Hematopoietic multipotent progenitor cell (in vitro differentiated cells): ENCODE measurements at regions not wholly inside any gene's neighbourhood (a gene's known extent, or its start where the extent isn't known, plus 50 kb on each side); places are given as distances from the start of the nearest gene placed in this dataset.
A peak's percentile ranks its signal among the peaks of the same experiment; 100 is the strongest.
"Not testable (repeated sequence)": the region's sequence is repeated elsewhere in the genome, so short reads cannot be mapped to it uniquely, and the experiment has no call there.

Source experiments
- DNase-seq, 3 donors: peaks; one replicate each; pipeline ENCODE4 v3.0.0-alpha.2; 2011 to 2015; ENCODE audit warnings: low read depth in 2 of 3, low spot score in 2 of 3

DNA sequence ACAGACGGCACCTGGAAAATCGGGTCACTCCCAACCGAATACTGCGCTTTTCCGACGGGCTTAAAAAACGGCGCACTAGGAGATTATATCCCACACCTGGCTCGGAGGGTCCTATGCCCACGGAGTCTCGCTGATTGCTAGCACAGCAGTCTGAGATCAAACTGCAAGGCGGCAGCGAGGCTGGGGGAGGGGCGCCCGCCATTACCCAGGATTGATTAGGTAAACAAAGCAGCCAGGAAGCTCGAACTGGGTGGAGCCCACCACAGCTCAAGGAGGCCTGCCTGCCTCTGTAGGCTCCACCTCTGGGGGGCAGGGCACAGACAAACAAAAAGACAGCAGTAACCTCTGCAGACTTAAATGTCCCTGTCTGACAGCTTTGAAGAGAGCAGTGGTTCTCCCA is 64.5 kb downstream of the SLC30A10 start:
- not testable (repeated sequence) for DNase-seq

DNA sequence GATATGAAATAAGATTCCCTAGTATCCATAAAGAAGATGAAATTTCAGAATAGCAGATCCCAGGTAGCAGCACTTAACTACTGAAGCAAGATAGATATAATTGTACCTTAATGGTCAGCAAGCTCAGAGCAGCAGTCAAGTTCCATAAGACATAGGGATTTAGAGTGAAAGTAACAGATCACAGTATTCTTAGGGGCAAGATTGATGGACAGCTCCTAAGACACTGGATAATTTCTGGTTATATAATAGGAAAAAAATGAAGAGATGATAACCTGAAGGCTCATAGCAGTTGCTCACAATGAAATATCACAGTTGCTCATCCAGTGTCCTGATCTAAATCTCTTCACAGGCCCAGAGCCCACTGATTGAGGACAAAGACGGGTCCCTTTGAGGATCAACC is 66.0 kb downstream of the SLC30A10 start:
- DNase-seq, result no peak

DNA sequence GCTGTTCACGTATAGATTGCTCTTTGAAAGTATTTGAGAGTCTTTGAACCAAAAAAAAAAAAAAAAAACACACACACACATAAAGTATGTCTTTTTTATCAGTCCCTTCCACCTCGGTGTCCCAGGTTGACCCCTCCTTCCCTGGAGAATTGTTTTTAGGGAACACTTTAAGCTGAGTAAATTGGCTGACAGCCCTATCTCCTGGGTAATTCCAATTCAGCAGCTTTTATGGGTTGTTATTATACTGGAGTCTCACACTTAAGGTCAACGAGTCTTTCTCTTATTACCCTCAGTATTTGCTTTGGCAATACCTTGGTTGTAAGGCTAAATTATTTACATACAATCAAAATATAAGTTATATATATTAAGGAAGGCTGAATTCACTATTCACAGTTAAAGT is 69.4 kb downstream of the SLC30A10 start:
- no peak for DNase-seq

DNA sequence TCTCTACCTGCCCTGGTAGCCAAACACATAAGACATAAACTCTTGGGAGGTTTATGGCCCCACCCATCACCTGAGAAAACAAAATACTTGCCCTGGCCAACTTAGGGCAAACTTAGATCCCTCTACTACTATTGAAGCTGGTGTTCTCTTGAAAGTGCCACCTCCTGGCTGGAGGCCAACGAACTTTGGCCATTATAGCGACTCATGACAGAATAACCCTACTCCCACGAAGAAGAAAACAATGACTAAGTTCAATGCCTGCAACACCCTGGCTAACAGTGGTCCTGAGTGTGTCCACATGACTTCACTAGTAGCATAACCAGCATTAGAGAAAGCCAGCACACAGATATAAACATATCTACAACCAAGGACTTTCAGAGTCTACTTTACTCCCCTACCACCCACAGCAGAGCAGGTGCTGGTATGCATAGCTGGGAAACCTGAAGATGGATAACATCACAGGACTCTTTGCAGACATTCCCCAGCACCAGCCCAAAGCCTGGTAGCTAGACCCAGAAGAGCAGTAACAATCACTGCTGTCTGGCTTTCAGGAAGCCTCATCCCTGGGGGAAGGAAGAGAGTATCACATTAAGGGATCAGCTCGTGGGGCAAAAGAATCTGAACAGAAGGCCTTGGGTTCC is 81.0 kb downstream of the SLC30A10 start:
- DNase-seq, result no peak

DNA sequence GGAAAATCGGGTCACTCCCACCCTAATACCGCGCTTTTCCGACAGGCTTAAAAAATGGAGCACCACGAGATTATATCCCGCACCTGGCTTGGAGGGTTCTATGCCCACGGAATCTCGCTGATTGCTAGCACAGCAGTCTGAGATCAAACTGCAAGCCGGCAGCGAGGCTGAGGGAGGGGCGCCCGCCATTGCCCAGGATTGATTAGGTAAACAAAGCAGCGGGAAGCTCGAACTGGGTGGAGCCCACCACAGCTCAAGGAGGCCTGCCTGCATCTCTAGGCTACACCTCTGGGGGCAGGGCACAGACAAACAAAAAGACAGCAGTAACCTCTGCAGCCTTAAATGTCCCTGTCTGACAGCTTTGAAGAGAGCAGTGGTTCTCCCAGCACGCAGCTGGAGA is 88.8 kb downstream of the SLC30A10 start:
- not testable (repeated sequence) for DNase-seq

DNA sequence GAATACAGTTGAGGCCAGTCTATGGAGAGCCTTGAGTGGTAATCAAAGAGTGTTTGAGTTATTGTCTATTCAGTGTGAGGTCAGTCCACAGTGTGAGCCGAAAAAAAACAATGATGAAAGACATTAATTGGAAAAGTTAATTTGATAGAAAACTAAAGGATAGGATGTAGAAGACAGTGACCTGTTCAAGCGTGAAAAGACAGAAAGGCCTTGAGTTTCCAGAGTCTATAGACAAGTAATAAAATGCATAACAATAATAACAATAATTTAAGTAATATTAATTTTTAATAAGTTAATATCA is 90.4 kb downstream of the SLC30A10 start:
- no peak for DNase-seq

DNA sequence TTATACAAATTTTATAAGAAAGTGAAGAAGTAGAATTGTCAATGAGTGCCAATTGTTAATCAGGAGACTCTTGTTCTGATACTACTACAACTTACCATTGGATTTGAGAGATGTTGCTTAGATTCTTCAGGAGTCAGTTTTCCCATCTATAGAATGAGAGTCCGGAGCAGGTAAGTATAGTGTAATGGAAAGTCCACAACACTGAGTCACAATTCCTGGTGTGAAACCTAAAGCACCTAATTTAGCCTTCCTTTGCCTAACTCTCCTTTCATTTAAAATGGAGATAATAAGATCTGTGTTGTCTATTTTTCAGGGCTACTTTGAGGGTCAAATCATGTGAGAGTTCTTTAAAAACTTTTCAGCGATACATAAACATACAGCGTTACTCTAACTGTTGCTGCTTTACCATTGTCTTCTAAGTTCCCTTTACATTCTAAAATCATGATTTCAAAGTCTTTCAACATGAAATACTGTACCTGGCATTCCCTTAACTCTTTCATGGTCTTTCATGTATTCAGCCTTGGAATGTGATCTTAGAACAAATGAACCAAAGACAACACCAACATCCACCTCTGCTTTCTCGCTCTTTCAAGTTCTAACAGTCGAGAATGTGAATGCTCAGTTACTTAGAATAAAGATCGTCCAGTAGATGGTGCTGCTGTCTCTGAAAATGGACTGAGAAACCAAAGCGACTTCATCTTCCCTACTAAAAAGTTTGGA is 90.9 kb downstream of the SLC30A10 start:
- peak in 2 of 3 donors; percentile 31 to 70 for DNase-seq

DNA sequence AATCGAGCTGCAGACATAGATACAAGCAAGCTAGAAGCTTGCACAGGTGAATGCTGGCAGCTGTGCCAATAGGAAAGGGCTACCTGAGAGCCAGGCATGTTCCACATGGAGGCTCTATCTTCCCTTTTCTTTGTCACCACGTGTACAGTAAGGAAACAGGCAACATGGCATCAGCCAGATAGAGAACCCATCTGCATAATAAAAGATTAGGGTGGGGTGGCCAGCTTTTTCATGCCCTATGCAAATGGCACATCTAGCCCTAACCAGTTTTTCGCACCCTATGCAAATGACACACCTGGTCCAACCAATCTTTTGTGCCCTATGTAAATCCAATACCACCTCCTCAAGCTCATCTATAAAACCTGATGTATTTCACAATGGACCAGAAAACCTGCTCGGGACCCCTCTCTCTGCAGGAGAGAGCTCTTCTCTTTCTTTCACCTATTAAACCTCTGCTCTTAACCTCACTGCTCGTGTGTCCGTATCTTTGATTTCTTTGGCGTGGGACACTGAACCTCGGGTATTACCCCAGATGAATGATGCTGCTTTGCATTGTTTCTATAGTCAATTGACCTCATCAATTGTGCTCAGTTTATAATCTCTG is 93.9 kb downstream of the SLC30A10 start:
- DNase-seq, result no peak

DNA sequence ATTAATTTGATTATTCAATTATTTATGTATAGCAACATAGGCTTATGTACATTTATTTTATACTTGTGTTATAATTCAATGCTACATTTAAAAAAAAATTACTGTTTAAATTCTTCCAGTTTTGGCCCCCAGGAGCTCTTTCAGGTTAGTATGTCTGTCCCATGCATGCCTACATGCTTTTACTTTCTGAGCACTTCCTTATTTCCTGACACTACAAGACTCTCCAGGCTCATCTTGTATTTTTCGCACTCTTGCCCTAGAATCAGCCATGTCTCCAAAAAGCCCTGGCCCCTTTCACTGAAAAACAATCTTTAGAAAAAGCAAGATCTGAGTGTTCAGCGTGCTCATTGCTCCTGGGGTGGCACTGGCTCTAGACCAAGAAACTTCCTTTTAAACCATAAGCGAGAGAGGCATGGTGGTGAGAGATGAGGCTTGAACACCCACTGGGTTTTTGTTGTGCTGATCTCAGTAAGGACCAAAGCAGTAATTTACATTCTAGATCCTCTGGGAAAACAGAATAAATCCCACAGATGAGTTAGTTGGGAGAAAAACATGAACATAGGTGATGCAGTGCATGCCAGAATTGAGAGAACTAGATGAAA is 95.0 kb downstream of the SLC30A10 start:
- DNase-seq, result no peak

DNA sequence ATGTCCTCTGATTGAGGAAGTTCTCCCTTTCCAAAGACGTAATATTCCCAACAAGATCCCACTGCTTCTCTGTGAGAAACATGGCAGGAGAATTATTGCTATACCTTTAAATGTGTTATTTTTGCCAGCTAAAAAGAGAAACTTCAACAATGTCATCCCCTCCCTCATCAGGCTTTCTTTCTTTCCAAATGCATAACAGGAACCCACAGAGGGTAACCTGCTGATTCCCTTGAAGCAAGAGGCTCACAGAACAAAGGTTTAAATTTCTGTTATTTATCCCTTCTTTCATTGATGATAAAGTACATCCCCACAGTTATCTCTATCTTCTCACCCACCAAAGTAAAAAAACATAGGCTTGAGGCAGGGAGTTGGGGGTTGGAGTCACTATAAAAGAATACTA is 102.1 kb downstream of the SLC30A10 start:
- no peak for DNase-seq

DNA sequence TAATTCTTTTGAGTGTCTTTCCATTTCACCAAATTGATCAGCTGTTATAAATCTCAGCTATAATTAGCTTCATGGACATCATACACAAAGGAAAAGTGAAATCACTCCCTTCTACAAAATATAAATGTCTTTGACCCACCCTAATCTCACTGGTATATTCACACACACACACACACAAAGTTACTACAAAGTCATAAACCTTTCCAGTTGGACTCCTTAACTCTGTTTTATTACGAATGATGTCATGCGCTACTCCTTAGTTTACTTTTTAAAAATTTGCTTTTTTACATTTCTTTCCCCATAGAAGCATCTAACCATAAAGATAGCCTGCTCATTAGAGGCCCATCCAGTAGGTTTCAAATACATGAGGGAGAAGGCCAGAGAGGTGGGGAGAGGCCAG is 103.0 kb downstream of the SLC30A10 start:
- DNase-seq, result no peak

DNA sequence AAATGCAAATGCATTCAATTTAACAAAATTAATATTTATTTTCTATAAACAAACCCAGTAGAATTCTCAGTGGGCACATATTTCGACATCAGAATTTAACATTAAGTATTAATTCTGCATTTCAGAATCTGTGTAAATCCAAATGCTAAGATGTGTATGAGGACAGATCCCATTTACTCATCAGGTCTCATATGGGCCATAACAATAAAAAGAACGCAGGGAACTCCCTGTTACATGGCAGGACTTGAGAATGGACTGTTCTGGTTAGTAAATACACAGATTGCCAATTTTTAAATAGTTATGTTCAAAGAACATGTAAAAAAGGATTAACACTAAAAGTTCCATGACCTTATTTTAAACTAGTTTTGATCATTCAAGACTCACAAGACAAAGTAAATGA is 104.0 kb downstream of the SLC30A10 start:
- no peak for DNase-seq

DNA sequence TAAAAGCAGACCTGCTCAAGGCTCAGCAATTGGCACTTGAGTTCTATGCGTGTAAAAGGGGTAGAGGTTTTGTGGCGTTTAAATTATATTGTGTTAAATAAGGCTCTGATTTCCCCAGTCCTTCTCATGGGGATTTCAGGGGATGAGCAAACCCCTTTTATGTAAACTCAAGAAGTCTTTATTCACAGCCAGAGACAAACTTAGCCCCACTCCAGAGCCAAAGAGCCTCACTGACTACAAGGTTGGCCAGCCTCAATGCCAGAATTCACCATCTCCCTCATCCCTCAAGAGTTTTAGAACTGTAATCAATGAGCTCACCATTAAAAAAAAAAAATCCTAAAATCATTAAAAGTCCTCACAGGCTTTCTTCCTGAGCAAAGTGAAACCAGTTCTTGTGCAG is 107.8 kb downstream of the SLC30A10 start:
- DNase-seq, result no peak

DNA sequence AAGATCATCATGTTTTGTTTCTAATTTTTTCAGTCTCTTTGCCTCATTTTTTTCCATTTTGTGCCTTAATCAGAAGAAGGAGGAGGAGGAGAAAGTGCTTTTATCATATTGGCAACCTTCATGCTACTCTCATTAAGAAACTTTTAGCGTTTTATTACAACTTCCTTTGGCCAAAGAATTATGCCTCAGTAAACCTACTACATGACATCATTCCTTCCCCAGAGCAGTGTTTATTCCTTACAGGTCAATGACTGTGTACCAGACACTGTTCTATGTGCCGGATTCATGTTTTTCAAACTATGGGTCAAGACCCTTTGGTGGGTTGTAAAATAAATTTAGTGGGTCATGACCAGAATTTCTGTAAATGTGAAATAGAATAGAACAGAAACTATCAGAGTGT is 110.4 kb downstream of the SLC30A10 start:
- no peak for DNase-seq

DNA sequence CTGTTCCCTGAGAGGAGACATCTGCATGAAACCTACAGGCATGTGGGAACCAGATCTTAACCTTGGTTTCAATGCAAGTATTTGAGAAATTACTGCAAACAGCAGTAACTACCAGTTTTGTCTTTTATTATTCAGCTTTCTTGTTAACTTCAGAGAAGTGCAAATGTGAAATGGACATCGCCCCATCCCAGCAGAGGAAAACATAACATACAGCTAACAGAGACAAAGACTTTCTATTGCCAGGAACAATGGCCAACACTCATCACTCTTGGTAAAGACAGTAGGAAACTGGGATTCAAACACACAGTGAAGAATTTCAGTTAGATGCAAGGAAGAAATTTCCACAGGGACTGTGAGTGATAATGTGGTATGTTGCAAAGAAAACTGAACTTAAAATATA is 115.1 kb downstream of the SLC30A10 start:
- no peak for DNase-seq

DNA sequence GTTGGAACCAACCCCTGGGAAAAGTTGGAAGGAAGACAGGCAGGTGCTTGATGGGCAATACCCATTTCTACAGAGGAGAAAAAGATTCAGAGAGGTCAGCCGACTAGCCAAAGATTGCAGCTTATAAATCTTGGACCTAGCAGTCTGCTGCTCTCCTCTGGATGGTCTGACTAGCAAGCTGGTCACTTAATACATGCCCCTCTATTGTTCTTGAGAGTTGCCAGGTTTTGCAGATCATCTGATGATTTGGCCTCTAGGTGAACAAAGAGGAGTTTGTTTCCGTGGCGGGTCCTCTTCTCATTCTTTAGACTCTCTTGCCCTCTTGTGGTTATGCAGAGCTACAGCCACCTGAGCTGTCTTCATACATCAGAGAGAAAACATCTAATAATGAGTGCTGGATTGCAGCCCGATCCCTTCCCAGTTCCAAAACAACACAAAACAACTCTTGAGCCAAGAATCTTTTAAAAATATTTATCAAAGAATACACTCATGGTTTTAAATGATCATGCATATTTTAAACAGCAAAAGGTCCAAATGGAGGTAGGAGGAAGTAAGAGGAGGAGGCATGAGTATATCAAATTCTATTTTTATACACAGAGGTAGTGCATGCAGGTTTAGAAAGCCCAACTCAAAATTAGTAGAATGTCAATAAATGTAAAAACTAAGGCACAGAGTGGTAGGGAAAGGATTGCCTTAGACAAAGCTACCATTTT is 115.7 kb downstream of the SLC30A10 start:
- DNase-seq, result peak in 2 of 3 donors; percentile 22 to 60

DNA sequence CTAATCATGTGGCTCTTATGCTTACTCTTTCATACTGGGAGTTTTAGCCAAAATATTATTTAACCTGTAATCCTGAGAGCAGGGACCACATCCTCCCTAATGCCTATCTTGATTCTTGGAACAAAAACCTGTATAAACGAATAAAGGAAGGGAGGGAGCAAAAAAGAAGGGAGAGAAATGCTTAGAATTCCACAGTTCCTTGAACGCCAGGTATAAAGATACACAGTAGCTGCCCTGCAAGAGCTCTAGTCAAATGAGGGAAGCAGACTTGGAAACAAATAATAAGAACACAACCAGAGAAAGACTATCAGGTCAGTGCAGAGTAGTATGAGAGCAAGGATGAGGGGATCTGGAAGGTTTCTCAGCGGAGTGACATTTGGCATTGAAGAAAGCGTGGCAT is 116.3 kb downstream of the SLC30A10 start:
- DNase-seq, result no peak

DNA sequence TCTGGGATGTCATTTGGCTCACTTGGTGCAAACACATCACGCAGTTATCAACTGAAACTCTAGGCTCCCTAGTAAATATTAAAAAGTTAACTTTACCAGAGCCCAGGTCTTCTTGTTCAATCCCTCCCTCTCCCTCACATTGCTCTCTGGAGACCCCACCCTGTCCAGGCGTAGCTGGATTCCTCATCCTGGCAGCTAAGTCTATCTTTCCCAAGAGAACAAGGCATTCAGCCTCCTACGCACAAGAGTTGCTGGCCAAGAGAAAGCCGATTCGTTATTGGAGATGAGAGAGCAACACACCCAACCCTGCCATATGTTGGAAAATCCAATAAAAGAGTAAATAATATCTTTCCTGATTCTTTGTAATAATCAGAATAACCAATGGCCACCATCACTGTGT is 117.9 kb downstream of the SLC30A10 start:
- no peak for DNase-seq

DNA sequence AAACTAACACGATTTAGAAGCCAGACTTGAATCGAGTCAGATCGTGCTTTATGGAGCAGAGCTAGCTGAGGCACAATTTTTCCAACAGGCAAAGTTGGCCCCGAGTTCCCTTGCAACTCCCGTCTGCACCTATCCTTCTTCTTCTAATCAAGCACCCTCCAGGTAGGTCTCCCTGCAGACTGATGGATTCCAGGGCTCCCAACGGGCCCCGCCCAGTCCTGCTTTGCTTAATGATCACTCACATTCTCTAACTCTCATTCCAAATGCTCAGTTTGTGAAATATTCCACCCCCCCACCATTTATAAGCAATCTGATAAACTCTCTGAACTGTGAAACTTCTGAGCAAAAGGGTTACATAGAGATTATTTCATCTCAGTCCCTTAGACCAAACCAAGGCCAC is 119.6 kb downstream of the SLC30A10 start:
- no peak for DNase-seq

DNA sequence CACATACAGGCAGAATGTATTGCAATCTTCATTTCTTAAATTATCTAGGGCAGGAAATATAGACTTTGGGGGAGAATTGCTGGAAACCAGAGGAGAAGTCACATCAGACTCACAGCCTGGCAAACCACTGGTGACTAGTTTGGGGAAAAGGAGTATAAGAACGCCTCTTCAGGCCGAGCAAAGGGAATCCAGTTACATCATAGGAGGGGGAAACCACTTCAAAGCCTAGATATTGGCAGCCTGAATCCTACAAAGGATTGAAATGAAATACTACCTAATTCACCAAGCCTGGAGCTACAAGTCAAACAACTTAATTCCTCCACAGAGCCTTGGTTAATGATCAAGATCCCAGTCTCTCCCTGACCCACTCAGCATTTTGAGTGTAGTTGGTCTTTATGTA is 121.7 kb downstream of the SLC30A10 start:
- no peak for DNase-seq

DNA sequence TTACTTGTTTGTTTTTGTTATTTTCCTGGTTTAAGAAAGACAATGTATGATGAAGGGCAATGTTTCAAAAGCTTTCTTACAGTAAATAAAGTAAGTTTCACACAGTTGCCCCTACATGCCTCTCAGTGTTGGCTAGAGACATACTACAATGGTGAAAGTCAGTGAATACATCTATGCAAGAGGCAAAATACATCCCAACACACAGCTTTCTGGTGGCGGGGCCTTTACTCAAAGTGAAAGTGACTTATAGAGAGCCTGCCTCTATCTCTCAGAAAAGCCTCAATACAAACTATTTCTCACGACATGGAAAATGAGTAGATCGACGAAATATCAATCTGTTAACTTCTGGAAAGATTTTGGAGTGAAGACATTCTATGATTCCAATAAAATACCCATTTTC is 122.3 kb downstream of the SLC30A10 start:
- DNase-seq, result no peak
